Heart left ventricle (tissue), 16 donors: ENCODE measurements at regions not wholly inside any gene's neighbourhood (a gene's known extent, or its start where the extent isn't known, plus 50 kb on each side); places are given as distances from the start of the nearest gene placed in this dataset.

Experiments used
- ATAC-seq, 4 donors: fragments of 200-7000 bp; cut with Tn5 transposase; one replicate each; pipeline ENCODE4 v1.9.1; 2020 to 2022; ENCODE audit warnings: moderate library complexity in 4 of 4, mild to moderate bottlenecking in 3 of 4, moderate number of reproducible peaks in 1 of 4
- DNase-seq, 5 donors: peaks; one replicate each; pipeline ENCODE4 v3.0.0-alpha.2; 2020
- H3K27ac ChIP-seq, 12 donors: fragments of 200-600 bp; sonication (generic) in 4 of 12; one replicate each; pipeline versions ENCODE4 v1.5.0 to v1.8.0; 2016 to 2022; ENCODE audit warnings: mild to moderate bottlenecking in 2 of 12
- H3K27me3 ChIP-seq, 9 donors: fragments of 200-600 bp; sonication (generic) in 2 of 9; one replicate each; pipeline versions ENCODE4 v1.5.1 to v1.8.0; 2016 to 2022; ENCODE audit warnings: mild to moderate bottlenecking in 3 of 9
- H3K36me3 ChIP-seq, 9 donors: fragments of 200-600 bp; sonication (generic) in 2 of 9; one replicate each; pipeline versions ENCODE4 v1.5.0 to v1.8.0; 2018 to 2022; ENCODE audit warnings: mild to moderate bottlenecking in 2 of 9
- H3K4me1 ChIP-seq, 12 donors: fragments of 200-600 bp; sonication (generic) in 4 of 12; one replicate each; pipeline versions ENCODE4 v1.5.0 to v1.8.0; 2016 to 2022; ENCODE audit warnings: mild to moderate bottlenecking in 3 of 12
- H3K4me3 ChIP-seq, 12 donors: fragments of 200-600 bp; sonication (generic) in 4 of 12; one replicate each; pipeline versions ENCODE4 v1.5.0 to v1.8.0; 2017 to 2022; ENCODE audit warnings: mild to moderate bottlenecking in 9 of 12, moderate library complexity in 4 of 12
- H3K9me3 ChIP-seq, 12 donors: fragments of 200-600 bp; sonication (generic) in 4 of 12; one replicate each; pipeline versions ENCODE4 v1.5.0 to v1.8.0; 2016 to 2022; ENCODE audit warnings: mild to moderate bottlenecking in 1 of 12
- POLR2A ChIP-seq, 2 donors: fragments of 450-650 bp; IDR thresholded peaks; one replicate each; pipeline ENCODE4 v1.6.1; 2017; ENCODE audit warnings: antibody characterized with exemption in 2 of 2, mild to moderate bottlenecking in 2 of 2, moderate library complexity in 2 of 2
- WGBS, 4 donors: extraction: QIAGEN DNeasy Blood & Tissue Kit in 2 of 4; methylation state at CpG; one replicate each; pipeline versions ENCODE4 v1.1.5 to v1.1.7; 2013 to 2018; 5-methylcytosine and 5-hydroxymethylcytosine counted together
- intact Hi-C, 10 donors: fragments of 100-400 bp; cut with DNase I; formaldehyde crosslinking; loops; one replicate each; pipeline versions ENCODE4 v1.11.1 to v1.14.2; 2022
- TF ChIP-seq, protein P1 (sequence below), 12 donors: fragments of 200-600 bp; sonication (generic) in 4 of 12; IDR thresholded peaks; one replicate each; pipeline versions ENCODE4 v1.5.0 to v1.8.0; 2018 to 2022; ENCODE audit warnings: antibody characterized with exemption in 12 of 12, mild to moderate bottlenecking in 5 of 12
- donor health status: ischemic (EF 13 %, LVEDD 7.1; RV severe dilation, severe dysfunction).
- donor health status: healthy with polysubstance abuse.
- donor health status: DM: no; HTN: yes; CAD: no.
- donor health status: DM: no; HTN: no; CAD: no.
- donor health status: ischemic (EF 25% LVEDD 6.9; RV normal size, moderate dysfunction).
- donor health status: ischemic (EF 25% LVEDD 5.7; RV mildly dilated, moderate dysfunction).
- donor health status: healthy.
- donor health status: DM: yes; HTN: yes; CAD: no.
- donor health status: ischemic (EF 35%, LVEDD 5.7; RV mildly dilated, moderate dysfunction).
- donor health status: nonischemic (EF 11% LVEDD 7.7; RV severe dilation, severe dysfunction).
- donor health status: DM: yes; HTN: yes; CAD: no.
- donor health status: PGD.
- donor health status: ischemic (EF 29% LVEDD 5.4; RV normal size, mild dysfunction).
- donor health status: nonischemic (EF 23%, LVEDD 6.1; RV moderate dilation, normal function).

DNA sequence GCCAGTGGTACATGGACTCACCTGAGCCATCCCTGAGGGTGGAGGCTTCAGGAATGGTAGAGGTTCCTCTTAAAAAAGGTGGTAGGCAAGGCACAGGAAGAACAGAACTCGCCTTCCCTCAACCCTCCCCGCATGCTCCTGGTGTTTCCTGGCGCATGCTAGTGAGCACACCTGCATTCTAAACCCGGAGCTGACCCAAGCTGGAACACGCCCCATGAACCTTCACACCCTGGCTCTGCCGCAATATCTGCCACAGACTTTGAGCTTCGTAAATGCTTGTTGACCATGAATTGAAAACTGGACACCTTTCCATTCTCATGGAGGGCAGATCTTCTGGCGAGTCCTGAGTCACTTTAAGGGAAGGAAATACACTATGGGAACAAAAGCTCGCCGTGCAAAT, 601.3 kb upstream of the RAB6C start:
- Histone ChIP-seq H3K9me3 (peaks cover 0 to 15% (median 0%) of the 10 kb centered on the region in 12 donors), H3K27ac (no peak overlapping the region), H3K4me1 (no peaks in the 10 kb centered on the region), H3K4me3 (no peak overlapping the region), H3K27me3 (no peaks in the 10 kb centered on the region), H3K36me3 (no peaks in the 10 kb centered on the region)
- WGBS, 4 donors, result 79 to 85% (median 82%) methylated on average over 10 of the region's 10 CpGs
- intact Hi-C loops, result no loop called here
- DNase-seq, result no peak
- no peak for ATAC-seq
- TF ChIP-seq, protein P1, sequence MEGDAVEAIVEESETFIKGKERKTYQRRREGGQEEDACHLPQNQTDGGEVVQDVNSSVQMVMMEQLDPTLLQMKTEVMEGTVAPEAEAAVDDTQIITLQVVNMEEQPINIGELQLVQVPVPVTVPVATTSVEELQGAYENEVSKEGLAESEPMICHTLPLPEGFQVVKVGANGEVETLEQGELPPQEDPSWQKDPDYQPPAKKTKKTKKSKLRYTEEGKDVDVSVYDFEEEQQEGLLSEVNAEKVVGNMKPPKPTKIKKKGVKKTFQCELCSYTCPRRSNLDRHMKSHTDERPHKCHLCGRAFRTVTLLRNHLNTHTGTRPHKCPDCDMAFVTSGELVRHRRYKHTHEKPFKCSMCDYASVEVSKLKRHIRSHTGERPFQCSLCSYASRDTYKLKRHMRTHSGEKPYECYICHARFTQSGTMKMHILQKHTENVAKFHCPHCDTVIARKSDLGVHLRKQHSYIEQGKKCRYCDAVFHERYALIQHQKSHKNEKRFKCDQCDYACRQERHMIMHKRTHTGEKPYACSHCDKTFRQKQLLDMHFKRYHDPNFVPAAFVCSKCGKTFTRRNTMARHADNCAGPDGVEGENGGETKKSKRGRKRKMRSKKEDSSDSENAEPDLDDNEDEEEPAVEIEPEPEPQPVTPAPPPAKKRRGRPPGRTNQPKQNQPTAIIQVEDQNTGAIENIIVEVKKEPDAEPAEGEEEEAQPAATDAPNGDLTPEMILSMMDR (IDR thresholded peaks at IDR 0.05), result no peak
- TF ChIP-seq POLR2A (IDR thresholded peaks at IDR 0.05), result no peak

DNA sequence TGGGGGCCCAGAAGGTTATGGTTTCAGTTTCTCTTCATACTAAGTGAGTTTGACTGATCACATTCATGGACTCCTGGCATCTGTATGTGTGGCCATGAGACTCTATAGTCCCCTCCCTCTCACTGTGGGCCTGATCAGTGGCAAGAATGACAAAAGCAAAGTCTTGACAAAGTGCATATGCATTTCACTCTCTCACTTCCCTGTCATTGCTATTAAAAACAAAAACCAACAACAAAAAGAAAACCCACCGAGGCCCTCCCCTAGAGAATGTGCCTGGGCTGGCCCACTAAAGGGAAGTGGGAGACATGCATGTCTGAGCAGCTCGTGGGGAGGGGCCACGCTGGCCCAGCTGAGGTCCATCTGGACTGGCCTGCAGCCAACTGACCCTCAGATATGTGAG, 600.1 kb upstream of the RAB6C start:
- Histone ChIP-seq H3K36me3 (no peaks in the 10 kb centered on the region), H3K4me1 (no peaks in the 10 kb centered on the region), H3K27ac (no peak overlapping the region), H3K9me3 (peaks cover 0 to 19% (median 0%) of the 10 kb centered on the region in 12 donors), H3K27me3 (no peaks in the 10 kb centered on the region), H3K4me3 (no peak overlapping the region)
- DNase-seq, result no peak
- ATAC-seq, result no peak
- intact Hi-C loops, result no loop called here
- no peak for TF ChIP-seq POLR2A (IDR thresholded peaks at IDR 0.05)
- TF ChIP-seq, protein P1 (IDR thresholded peaks at IDR 0.05), result no peak
- 54 to 78% (median 61%) methylated on average over 3 of the region's 3 CpGs for WGBS, 4 donors

DNA sequence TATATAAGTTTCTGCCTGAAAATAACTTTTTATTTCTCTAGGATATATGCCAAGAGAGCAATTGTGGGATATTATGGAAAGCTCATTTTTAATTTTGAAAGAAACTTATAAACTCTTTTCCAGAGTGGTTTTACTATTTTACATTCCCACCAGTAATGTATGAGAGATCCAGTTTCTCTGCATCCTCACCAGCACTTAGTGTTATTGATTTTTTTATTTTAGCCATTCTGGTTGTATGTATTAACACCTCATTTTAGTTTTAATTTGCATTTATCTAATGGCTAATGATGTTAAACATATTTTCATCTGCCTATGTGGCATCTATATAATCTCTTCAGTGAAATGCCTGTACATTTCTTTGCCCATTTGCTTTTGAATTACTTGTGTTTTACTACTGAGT, 597.7 kb upstream of the RAB6C start:
- Histone ChIP-seq H3K27me3 (no peaks in the 10 kb centered on the region), H3K27ac (no peak overlapping the region), H3K4me1 (no peaks in the 10 kb centered on the region), H3K9me3 (peaks cover 0 to 19% (median 0%) of the 10 kb centered on the region in 12 donors), H3K4me3 (no peak overlapping the region), H3K36me3 (no peaks in the 10 kb centered on the region)
- TF ChIP-seq POLR2A (IDR thresholded peaks at IDR 0.05), result no peak
- TF ChIP-seq, protein P1 (IDR thresholded peaks at IDR 0.05), result no peak
- DNase-seq, result no peak
- intact Hi-C loops, result no loop called here
- ATAC-seq, result no peak

DNA sequence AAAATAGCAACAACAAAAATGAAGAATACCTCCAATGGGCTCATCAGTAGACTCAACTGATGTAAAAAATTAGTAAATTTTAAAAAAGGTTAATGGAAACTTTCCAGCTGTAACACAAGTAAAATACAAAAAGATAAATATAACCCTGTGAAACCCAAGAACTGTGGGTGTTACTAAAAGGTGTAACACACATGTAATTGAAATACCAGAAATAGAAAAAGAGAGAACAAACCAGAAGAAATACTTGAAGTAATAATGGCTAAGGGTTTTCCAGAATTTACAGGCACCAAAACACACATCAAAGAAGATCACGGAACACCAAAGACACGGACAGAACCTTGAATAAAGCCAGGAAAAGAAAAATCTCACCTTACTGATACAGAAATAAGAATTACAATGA, 590.6 kb upstream of the RAB6C start:
- DNase-seq (no peak), ATAC-seq (no peak)
- WGBS, 4 donors, result 81 to 85% (median 84%) methylated on average over 2 of the region's 2 CpGs
- Histone ChIP-seq H3K9me3 (peaks cover 0 to 5% (median 0%) of the 10 kb centered on the region in 12 donors), H3K27me3 (peaks cover 0 to 9% (median 0%) of the 10 kb centered on the region in 9 donors), H3K36me3 (no peaks in the 10 kb centered on the region), H3K4me1 (no peaks in the 10 kb centered on the region), H3K27ac (no peak overlapping the region), H3K4me3 (no peak overlapping the region)
- TF ChIP-seq POLR2A (IDR thresholded peaks at IDR 0.05), result no peak
- TF ChIP-seq, protein P1 (IDR thresholded peaks at IDR 0.05), result no peak
- intact Hi-C loops, result no loop called here
